ENCODE measurements at regions not wholly inside any gene's neighbourhood (a gene's known extent, or its start where the extent isn't known, plus 50 kb on each side); places are given as distances from the start of the nearest gene placed in this dataset.

DNA sequence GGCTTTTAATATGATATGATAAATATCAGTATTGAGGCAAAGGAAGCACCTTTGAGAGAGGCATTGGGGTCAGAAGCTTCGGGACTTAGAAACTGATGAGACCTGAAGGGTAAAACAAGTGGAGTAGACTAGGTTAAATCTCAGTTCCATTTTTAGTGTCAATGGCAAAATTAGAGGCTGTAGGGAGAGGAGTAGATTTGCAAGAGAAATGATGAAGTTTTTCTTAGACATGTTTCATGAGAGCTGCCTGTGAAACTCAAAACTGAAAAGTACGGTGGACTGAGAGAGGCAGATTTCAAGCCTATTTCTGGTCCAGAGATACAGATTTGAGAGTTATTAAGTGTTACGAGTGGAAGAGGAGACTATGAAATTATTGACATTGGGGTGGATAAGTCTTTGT is 278.5 kb downstream of the TAF11L14 start:
- no peak for TF ChIP-seq CTCF (IDR thresholded peaks at IDR 0.05; ENCODE audit: low read depth, low read length, missing control alignments)
- H3K4me3 ChIP-seq (ENCODE audit: low read depth, low read length), result no peak overlapping the region
- DNase-seq (ENCODE audit: low read depth), result no peak

- no peak for DNase-seq (ENCODE audit: low read depth)
- no peak for TF ChIP-seq CTCF (IDR thresholded peaks at IDR 0.05; ENCODE audit: low read depth, low read length, missing control alignments)
- H3K4me3 ChIP-seq (ENCODE audit: low read depth, low read length), result no peak overlapping the region
Measured at GRCh38 chr5:17916446-17916845, 282.2 kb downstream of the TAF11L14 start.

DNA sequence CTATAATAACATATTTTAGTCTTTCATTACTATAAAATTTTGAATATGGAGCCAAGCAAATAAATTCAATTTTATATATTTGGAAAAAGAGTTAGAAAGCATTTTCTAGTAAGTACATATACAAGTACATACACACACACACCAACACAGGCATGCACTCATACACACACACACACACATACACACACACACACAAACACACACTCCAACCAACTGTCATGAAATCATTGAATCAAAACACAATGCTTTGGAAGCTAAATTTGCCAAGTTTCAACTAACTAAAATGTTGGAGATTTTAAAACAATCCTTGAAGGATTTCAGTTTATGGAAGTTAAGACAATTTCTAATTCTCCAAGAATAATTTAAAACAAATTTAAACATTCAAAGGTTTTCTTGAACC is 283.2 kb downstream of the TAF11L14 start:
- TF ChIP-seq CTCF (IDR thresholded peaks at IDR 0.05; ENCODE audit: low read depth, low read length, missing control alignments), result no peak
- no peak overlapping the region for H3K4me3 ChIP-seq (ENCODE audit: low read depth, low read length)
- no peak for DNase-seq (ENCODE audit: low read depth)

- TF ChIP-seq CTCF (IDR thresholded peaks at IDR 0.05; ENCODE audit: low read depth, low read length, missing control alignments), result no peak
- no peak overlapping the region for H3K4me3 ChIP-seq (ENCODE audit: low read depth, low read length)
- DNase-seq (ENCODE audit: low read depth), result no peak
Measured at GRCh38 chr5:17918373-17919104, 284.3 kb downstream of the TAF11L14 start.

- H3K4me3 ChIP-seq (ENCODE audit: low read depth, low read length), result no peak overlapping the region
- no peak for DNase-seq (ENCODE audit: low read depth)
- TF ChIP-seq CTCF (IDR thresholded peaks at IDR 0.05; ENCODE audit: low read depth, low read length, missing control alignments), result no peak
Measured at GRCh38 chr5:17925276-17925675, 291.0 kb downstream of the TAF11L14 start.

DNA sequence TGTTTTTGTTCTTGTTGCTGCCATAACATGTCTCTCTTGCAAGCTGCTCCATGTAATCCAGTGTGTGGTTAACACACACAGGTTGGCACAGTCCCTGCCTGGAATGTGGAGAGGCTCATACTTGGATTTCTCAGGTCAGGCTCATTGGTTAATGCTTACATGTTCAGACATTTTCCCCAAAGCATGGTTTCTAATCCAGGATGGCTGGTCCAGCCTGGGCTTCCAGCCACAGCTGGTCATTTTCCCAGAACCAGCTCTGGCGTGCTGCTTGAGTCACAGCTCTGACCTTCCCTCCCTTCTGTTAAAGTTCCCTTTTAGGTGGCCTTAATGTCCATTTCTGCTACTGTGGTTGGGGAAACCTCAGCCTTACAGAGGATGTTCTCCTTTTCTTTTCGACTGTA is 294.3 kb downstream of the TAF11L14 start:
- no peak for DNase-seq (ENCODE audit: low read depth)
- no peak for TF ChIP-seq CTCF (IDR thresholded peaks at IDR 0.05; ENCODE audit: low read depth, low read length, missing control alignments)
- no peak overlapping the region for H3K4me3 ChIP-seq (ENCODE audit: low read depth, low read length)

DNA sequence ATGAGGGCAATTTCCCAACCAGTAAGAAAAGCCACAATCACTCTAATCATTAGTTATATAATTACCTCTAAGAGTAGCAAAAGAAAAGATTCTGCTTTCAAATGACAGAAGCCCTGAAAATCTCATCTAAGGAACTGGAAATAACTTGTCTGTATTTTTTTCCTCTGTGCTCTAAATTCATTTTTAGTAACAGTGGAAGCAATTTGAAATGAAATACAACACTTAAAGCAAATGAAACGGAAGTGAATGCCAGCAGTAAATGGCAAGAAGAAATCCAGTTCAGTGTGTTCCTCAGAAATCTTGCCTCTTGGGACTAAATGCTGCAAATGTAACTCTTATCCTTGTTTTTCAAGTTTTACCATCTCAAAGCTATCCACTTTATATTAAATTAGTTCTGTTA is 294.9 kb downstream of the TAF11L14 start:
- H3K4me3 ChIP-seq (ENCODE audit: low read depth, low read length), result no peak overlapping the region
- no peak for TF ChIP-seq CTCF (IDR thresholded peaks at IDR 0.05; ENCODE audit: low read depth, low read length, missing control alignments)
- DNase-seq (ENCODE audit: low read depth), result no peak

All from GM12864 (cell line).